Neural cell (in vitro differentiated cells): ENCODE measurements at regions not wholly inside any gene's neighbourhood (a gene's known extent, or its start where the extent isn't known, plus 50 kb on each side); places are given as distances from the start of the nearest gene placed in this dataset.

ENCODE experiments used
- H2AFZ ChIP-seq: fragments of 200-600, 300-800 bp; sonication (generic), shearing (Covaris generic); 2 replicates; pipeline ENCODE4 v1.6.0; 2014; ENCODE audit warnings: low read depth, mild to moderate bottlenecking, antibody characterized with exemption, low read length, moderate library complexity
- H3F3A ChIP-seq: fragments of 200-600 bp; shearing (Covaris generic); 2 replicates; pipeline ENCODE4 v1.6.1; 2016; ENCODE audit warnings: mild to moderate bottlenecking, moderate library complexity, mixed read lengths, antibody characterized with exemption, low read length; ENCODE audit not compliant: insufficient read depth, poor library complexity, severe bottlenecking
- H3K27ac ChIP-seq: fragments of 200-600, 300-800 bp; sonication (generic), shearing (Covaris generic); 2 replicates; pipeline ENCODE4 v1.5.1; 2014; ENCODE audit warnings: mild to moderate bottlenecking, low read length, moderate library complexity
- H3K27me3 ChIP-seq: fragments of 300-800, 200-600 bp; sonication (generic), shearing (Covaris generic); 2 replicates; pipeline ENCODE4 v1.6.0; 2014; ENCODE audit warnings: mild to moderate bottlenecking, low read depth, low read length, moderate library complexity; ENCODE audit not compliant: insufficient read depth
- H3K36me3 ChIP-seq: fragments of 300-800, 200-600 bp; sonication (generic), shearing (Covaris generic); 2 replicates; pipeline ENCODE4 v1.5.1; 2014; ENCODE audit warnings: mild to moderate bottlenecking, antibody characterized with exemption, low read length, moderate library complexity; ENCODE audit not compliant: insufficient read depth
- H3K4me2 ChIP-seq: fragments of 300-800, 200-600 bp; sonication (generic), shearing (Covaris generic); 2 replicates; pipeline ENCODE4 v1.6.0; 2014; ENCODE audit warnings: mild to moderate bottlenecking, low read length
- H3K4me3 ChIP-seq: fragments of 300-800, 200-600 bp; sonication (generic), shearing (Covaris generic); 2 replicates; pipeline ENCODE4 v1.5.1; 2014; ENCODE audit warnings: mild to moderate bottlenecking, low read length, moderate library complexity
- H3K79me2 ChIP-seq: fragments of 200-600 bp; shearing (Covaris generic); replicated peaks from 2 replicates; pipeline ENCODE4 v1.6.0; 2014; ENCODE audit warnings: mild to moderate bottlenecking, low read length, moderate library complexity; ENCODE audit not compliant: insufficient read depth
- H3K9ac ChIP-seq: fragments of 300-800, 200-600 bp; sonication (generic), shearing (Covaris generic); 2 replicates; pipeline ENCODE4 v1.6.1; 2016; ENCODE audit warnings: mild to moderate bottlenecking, low read length, mixed read lengths
- H3K9me2 ChIP-seq: fragments of 200-600 bp; shearing (Covaris generic); 2 replicates; pipeline ENCODE4 v1.6.1; 2016; ENCODE audit warnings: mild to moderate bottlenecking, low read length, mixed read lengths; ENCODE audit not compliant: insufficient read depth
- H3K9me3 ChIP-seq: fragments of 200-600, 300-800 bp; sonication (generic), shearing (Covaris generic); 2 replicates; pipeline ENCODE4 v1.6.1; 2016; ENCODE audit warnings: mild to moderate bottlenecking, mixed run types, low read length, moderate library complexity, mixed read lengths
- H4K20me1 ChIP-seq: fragments of 200-600 bp; shearing (Covaris generic); 2 replicates; pipeline ENCODE4 v1.6.1; 2016; ENCODE audit warnings: mild to moderate bottlenecking, mixed run types; ENCODE audit not compliant: insufficient read depth
- CTCF ChIP-seq: fragments of 450-650 bp; IDR thresholded peaks from 2 replicates; pipeline ENCODE4 v1.5.1; 2014; ENCODE audit warnings: antibody characterized with exemption, mild to moderate bottlenecking, moderate library complexity; ENCODE audit not compliant: poor library complexity, severe bottlenecking
- EP300 ChIP-seq: fragments of 450-650 bp; conservative IDR thresholded peaks from 2 replicates; pipeline ENCODE4 v1.6.1; 2014; ENCODE audit warnings: antibody characterized with exemption, mild to moderate bottlenecking, moderate library complexity; ENCODE audit not compliant: poor library complexity, severe bottlenecking
- EZH2 ChIP-seq: fragments of 200-600, 300-800 bp; shearing (Covaris generic), sonication (generic); IDR thresholded peaks from 2 replicates; pipeline ENCODE4 v1.6.1; 2014; ENCODE audit warnings: antibody characterized with exemption, low read length, borderline replicate concordance, mild to moderate bottlenecking; ENCODE audit not compliant: insufficient read depth, poor library complexity, severe bottlenecking
- MXI1 ChIP-seq: fragments of 450-650 bp; conservative IDR thresholded peaks from 2 replicates; pipeline ENCODE4 v1.6.1; 2014; ENCODE audit warnings: antibody characterized with exemption, mild to moderate bottlenecking; ENCODE audit not compliant: poor library complexity, severe bottlenecking
- POLR2AphosphoS5 ChIP-seq: IDR thresholded peaks from 2 replicates; pipeline ENCODE4 v1.6.1; 2012
- RAD21 ChIP-seq: fragments of 450-650 bp; conservative IDR thresholded peaks from 2 replicates; pipeline ENCODE4 v1.6.1; 2014; ENCODE audit warnings: antibody characterized with exemption, mild to moderate bottlenecking, moderate library complexity
- REST ChIP-seq: IDR thresholded peaks from 2 replicates; pipeline ENCODE4 v1.6.1; 2012; ENCODE audit warnings: borderline replicate concordance
- SMC3 ChIP-seq: fragments of 450-650 bp; conservative IDR thresholded peaks from 2 replicates; pipeline ENCODE4 v1.6.1; 2014; ENCODE audit warnings: antibody characterized with exemption, mild to moderate bottlenecking, moderate library complexity; ENCODE audit not compliant: poor library complexity
- TAF1 ChIP-seq: IDR thresholded peaks from 2 replicates; pipeline ENCODE4 v1.6.1; 2012; ENCODE audit warnings: low read depth

- H4K20me1 ChIP-seq, result no peaks in the 10 kb centered on the region
- TF ChIP-seq EZH2 (no peak), REST (no peak), TAF1 (no peak), SMC3 (no peak), EP300 (no peak), RAD21 (no peak), POLR2AphosphoS5 (no peak), MXI1 (no peak), CTCF (no peak)
- H3K9ac ChIP-seq, result no peak overlapping the region
- H3K27ac ChIP-seq, result no peak overlapping the region
- no peaks in the 10 kb centered on the region for H3K9me2 ChIP-seq
- no peak overlapping the region for H3K4me2 ChIP-seq
- H2AFZ ChIP-seq, result no peak overlapping the region
- no peaks in the 10 kb centered on the region for H3K36me3 ChIP-seq
- H3F3A ChIP-seq, result no peaks in the 10 kb centered on the region
- H3K4me3 ChIP-seq, result no peak overlapping the region
- H3K9me3 ChIP-seq, result no peaks in the 10 kb centered on the region
- no peaks in the 10 kb centered on the region for H3K27me3 ChIP-seq
- H3K79me2 ChIP-seq, result no peaks in the 10 kb centered on the region
These were observed 111.0 kb upstream of the NCOR2 start for GRCh38 chr12:124678421-124678893.

GRCh38 chr12:124677552-124678356 lies 110.3 kb upstream of the NCOR2 start:
- Histone ChIP-seq H3K27me3 (no peaks in the 10 kb centered on the region), H3K79me2 (no peaks in the 10 kb centered on the region), H2AFZ (no peak overlapping the region), H3K4me2 (no peak overlapping the region), H3K9me2 (no peaks in the 10 kb centered on the region), H3K9me3 (no peaks in the 10 kb centered on the region), H3K36me3 (no peaks in the 10 kb centered on the region), H4K20me1 (no peaks in the 10 kb centered on the region), H3K27ac (no peak overlapping the region), H3K4me3 (no peak overlapping the region), H3K9ac (no peak overlapping the region), H3F3A (no peaks in the 10 kb centered on the region)
- no peak for TF ChIP-seq EZH2
- no peak for TF ChIP-seq RAD21
- TF ChIP-seq TAF1, result no peak
- TF ChIP-seq EP300, result no peak
- no peak for TF ChIP-seq CTCF
- no peak for TF ChIP-seq REST
- no peak for TF ChIP-seq POLR2AphosphoS5
